GM12801 (cell line): ENCODE measurements at regions not wholly inside any gene's neighbourhood (a gene's known extent, or its start where the extent isn't known, plus 50 kb on each side); places are given as distances from the start of the nearest gene placed in this dataset.

Experiments
- TF ChIP-seq, protein P1 (sequence below): IDR thresholded peaks from one replicate; pipeline ENCODE4 v1.5.1; 2011; ENCODE audit warnings: control low read depth; ENCODE audit not compliant: insufficient read length; ENCODE audit errors: extremely low read depth

DNA sequence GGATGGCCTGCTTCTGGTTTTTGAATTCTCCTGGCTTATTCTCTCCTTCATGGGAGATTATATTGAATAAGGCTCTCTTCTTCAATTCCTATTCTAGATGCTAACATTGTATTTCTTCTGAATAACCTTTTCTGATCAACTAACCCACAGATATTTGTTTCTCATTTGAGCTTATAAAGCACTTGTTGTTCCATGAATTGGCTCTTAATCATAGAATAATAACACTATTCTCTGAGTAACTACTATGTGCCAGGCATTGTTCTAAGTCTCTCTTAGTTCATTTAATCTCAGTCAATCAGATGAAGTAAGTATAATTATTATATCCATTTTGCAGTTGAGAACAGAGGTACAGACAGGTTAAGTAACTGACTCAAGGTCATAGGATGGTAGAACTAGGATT is 136.3 kb upstream of the MLIP start:
- TF ChIP-seq, protein P1, sequence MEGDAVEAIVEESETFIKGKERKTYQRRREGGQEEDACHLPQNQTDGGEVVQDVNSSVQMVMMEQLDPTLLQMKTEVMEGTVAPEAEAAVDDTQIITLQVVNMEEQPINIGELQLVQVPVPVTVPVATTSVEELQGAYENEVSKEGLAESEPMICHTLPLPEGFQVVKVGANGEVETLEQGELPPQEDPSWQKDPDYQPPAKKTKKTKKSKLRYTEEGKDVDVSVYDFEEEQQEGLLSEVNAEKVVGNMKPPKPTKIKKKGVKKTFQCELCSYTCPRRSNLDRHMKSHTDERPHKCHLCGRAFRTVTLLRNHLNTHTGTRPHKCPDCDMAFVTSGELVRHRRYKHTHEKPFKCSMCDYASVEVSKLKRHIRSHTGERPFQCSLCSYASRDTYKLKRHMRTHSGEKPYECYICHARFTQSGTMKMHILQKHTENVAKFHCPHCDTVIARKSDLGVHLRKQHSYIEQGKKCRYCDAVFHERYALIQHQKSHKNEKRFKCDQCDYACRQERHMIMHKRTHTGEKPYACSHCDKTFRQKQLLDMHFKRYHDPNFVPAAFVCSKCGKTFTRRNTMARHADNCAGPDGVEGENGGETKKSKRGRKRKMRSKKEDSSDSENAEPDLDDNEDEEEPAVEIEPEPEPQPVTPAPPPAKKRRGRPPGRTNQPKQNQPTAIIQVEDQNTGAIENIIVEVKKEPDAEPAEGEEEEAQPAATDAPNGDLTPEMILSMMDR = no peak

DNA sequence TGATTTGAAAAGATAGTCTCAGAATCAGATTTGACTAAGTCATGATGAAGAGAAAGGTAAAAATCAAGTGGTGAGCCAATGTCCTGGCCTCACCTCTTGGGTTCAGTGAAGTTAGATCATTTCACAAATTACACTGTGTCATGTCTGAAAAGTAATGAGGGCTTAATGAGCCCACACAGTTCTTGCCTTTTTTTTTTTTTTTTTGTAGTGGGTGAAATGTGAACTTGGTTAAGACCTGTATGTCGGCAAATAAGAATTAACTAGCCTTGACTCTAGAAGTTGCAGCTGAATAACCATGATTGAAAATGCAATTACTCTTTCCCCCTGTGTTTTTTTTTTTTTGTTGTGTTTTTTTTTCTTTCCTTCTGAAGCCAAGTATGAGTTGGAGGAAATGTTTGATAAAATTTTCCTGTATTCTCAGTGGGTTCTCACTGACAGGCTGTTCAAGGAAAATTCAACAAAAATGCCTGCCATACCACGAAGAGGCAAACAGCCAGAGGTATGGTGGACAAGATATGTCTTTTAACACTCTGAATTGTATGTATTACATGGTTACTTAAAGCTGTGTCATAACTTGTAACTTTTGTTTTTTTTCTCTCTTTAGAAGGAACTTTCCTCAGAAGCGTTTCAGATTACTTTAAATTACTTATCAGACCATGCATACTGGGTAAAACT is 135.2 kb upstream of the MLIP start:
- TF ChIP-seq, protein P1 = no peak

DNA sequence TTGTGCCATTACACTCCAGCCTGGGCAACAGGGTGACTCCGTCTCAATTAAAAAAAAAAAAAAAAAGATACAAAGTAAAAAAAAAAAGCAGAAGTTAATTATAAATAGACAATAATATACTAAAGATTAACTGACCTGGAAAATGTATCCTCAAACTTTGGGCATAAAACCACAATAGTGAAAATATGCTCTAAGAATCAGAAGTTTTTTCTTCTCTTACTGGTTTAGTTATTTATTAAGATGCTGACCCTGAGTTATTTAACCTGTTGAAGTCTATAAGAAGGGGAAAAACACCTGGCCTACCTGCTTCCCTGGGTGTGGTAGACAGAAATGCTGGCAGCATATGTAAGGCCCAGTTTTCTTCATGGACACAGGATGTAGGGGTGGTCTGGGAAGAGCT is 133.7 kb upstream of the MLIP start:
- TF ChIP-seq, protein P1 = no peak

DNA sequence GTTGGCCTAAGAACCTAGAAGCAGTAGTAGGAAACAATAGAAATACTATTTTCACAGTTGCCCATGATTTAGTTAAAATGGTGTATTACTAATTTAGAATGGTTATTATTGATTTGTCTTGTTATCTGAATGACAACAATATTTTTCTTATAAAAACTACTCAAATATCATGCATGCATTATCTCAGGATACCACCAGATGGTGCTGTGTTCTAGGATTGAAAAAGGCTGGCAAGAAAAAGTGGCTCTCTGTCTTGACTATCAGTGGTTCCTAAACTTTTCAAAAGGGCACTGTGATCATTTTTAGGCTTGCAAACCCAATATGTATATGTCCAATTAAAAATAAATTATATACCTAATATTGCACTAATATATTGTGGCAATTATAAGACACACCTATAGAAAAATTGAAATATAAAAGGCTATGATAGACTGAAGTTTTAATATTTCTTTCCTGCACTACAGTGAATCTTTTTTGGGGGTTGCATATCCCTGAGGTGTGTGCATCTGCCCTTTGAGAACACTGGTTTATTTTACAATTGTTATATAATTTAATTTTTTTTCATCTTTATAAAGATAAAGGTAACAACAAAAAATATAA is 131.7 kb upstream of the MLIP start:
- TF ChIP-seq, protein P1 = peak; percentile 40

DNA sequence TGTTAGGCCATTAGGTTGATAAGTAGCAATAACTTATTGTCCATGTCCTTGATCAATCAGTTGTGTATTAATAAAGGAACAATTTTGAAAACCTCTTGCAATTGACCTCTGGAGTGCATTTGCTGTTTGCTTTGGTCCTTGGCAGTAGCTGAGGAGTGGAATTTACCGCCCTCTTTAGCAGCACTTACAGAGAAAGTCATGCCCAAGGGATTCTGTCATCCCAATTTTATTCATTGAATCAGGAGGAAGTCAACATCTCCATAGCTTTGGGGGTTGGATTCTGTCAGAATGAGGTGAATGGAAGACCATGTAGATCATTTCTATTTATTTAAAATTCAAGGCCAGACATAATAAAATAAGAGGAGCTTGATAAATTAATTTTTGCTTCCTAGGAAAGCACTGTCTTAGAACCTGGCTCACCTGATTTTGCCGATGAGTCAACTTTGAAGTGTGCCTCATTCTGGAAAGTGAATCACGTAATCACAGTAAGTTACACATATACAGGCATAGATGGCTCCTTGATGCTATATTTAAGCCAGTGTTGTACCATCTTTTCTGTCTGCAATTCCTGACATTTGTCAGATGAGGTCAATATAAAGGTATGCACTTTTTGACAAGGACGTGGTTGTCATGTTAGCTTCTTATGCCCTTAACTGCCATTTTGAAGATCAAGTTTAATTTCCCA is 128.7 kb upstream of the MLIP start:
- TF ChIP-seq, protein P1 = no peak

DNA sequence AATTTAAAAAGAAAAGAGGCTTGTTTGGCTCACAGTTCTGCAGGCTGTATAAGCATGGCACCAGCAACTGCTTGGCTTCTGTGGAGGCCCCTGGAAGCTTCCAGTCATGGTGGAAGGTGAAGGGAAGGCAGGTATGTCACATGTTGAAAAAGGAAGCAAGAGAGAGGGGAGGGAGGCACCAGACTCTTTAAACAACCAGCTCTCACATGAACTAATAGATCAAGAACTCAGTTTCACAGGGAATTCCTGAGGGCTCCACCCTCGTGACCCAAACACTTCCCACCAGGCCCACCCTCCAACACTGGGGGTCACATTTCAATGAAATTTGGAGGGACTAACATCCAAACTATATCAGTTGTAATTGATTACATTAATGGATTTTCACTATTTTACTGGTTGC is 127.9 kb upstream of the MLIP start:
- TF ChIP-seq, protein P1 = no peak

DNA sequence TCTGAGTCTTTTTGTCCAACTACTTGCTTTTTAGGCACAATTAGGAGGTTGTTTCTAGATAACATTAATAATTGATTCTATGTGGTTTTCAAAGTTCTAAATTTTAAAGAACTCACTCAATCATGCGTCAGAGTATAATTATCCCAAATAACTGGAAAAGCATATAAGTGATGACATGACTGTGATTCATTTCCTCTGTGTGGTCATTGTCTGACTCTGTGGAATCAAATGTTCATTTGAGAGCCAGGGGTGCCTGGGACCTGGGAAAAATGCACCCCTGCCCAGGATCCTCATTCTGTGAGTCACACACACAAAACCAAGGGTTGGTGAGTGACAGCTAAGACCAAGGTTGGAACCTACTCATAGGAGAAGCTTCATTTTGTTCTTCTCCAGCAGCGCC is 127.1 kb upstream of the MLIP start:
- TF ChIP-seq, protein P1 = no peak
